ENCODE measurements at regions not wholly inside any gene's neighbourhood (a gene's known extent, or its start where the extent isn't known, plus 50 kb on each side); places are given as distances from the start of the nearest gene placed in this dataset.

DNA sequence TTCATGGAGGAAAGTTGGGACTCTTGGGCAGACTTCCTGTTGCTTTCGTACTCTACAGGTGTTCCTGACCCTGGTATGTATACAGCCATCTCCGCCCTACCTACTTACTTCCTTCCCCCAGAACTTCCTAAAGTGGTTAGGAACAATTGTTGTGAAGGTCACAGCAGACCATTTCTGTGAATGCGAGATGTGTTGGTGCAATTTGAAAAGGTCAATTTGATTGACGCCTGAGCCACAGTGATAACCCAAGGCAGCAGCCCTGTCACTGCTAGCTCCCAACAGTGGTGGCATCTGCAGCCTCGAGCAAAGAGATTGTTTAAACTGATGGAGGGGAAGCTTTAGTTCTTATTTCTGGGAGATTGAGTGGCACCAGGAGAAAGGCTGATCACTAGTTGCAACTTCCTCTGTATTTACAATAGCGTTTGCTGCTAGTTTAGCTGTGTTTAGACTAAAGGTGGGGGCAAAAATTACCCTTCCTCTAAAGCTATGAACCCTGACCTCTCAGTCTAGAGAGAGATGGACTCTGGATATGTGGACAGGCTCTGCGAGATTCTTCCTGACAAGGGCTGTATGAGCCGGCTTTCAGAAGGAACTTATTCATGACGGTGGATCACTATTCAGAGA lies 78.3 kb upstream of the MAP4K3 start:
- DNase-seq, result no peak

DNA sequence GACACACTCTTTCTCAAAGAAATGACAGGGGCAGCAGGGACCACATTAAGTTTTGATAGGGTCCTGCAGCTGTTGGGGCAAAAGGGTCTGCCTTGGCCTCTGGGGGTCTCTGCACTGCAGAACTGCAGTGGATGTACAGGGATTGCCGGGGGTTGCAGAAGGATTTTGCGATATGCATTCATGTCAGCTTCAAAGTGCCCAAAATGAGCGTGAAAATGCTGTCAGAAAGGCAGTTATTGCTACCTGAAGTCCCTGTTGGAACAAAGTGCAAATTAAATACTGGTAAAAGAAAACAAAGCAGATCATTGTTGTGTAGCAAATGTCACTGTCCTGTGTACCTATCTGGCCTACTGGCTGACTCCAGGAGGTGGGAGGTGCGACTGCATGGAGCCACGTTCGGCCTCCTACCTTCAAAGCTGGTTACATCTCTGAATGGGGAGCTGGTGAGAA lies 78.8 kb upstream of the MAP4K3 start:
- no peak for DNase-seq

DNA sequence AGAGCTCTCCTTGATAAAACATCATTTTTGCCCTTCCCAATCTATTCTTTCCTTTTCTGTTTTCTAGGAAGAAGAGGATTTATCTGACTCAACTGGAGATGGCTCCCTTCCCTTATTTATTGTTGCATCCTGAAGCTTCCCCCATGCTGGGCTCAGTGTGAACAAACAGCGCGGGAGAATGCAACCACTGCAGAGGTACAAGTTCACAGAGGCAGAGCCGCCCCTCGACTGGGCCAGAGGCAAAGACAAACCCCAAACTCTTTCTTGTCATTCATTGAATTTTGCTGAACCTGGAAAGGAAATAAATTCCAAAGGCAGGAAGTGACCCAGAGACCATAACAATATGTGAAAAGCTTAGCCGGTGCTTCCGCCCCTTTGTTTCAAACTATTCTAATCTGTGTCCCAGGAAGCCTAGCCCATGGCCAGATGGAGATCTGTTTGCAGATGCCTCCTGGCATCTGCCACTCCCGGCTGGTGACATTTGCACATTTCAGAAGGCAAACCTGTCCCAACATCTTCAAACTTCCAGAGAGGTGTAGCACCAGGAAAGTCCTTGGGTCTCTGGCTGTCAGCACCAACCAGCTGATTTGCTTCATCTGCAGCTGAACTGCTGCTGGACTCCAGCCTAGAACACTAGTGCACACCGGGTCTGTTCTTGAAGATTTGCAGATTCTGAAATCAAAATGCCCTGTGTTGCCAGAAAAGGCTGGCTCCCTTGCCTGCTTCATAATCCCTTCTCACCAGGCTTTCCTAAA lies 79.4 kb upstream of the MAP4K3 start:
- DNase-seq, result no peak

DNA sequence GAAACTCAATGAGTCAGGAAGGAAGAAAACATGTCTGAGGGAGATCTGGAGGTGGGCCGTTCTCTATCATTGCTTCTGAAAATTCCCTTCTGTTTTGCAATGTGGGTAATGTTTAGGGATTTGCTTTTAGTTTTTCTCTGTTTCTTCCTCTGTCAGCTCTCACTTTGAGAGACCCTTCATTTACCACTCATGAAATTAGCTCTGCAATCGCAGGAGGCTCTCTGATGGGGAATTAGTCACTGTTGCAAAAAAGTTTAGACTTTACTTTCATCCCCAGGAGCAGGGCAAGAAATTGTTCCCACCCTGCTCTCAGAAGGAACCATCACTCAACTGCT lies 80.0 kb upstream of the MAP4K3 start:
- no peak for DNase-seq

DNA sequence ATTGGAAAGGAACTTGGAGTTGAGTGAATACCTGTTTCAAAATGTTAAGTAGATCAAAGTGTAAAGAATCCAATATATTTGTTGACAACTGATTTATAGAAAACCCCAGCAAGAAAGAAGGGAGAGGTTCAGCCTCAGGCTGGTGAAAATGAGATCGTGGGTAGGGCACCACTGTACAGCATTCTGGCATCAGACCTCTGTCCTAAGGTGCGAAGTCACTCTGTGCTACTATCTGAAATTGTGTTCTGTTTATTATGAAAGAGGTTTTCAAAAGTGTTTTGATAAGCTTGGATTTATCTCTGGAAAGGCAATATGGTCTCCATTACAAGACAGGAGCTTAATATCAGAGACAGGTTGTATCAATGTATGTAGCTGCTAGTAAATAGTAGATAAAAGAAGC lies 80.5 kb upstream of the MAP4K3 start:
- DNase-seq, result no peak

DNA sequence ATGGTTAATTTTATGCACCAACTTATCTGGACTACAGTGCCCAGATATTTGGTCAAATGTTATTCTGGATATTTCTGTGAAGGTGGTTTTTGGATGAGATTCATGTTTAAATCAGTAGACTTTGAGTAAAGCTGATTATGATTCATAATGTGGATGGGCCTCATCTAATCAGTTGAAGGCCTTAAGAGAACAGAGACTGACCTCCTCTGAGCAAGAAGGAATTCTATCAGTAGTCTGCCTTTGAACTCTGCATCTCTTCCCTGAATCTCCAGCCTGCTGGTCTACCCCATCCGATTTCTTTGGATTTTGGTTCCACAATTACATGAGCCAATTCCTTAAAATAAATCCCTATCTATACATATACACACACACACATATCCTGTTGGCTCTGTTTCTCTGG lies 82.8 kb upstream of the MAP4K3 start:
- DNase-seq, result no peak

DNA sequence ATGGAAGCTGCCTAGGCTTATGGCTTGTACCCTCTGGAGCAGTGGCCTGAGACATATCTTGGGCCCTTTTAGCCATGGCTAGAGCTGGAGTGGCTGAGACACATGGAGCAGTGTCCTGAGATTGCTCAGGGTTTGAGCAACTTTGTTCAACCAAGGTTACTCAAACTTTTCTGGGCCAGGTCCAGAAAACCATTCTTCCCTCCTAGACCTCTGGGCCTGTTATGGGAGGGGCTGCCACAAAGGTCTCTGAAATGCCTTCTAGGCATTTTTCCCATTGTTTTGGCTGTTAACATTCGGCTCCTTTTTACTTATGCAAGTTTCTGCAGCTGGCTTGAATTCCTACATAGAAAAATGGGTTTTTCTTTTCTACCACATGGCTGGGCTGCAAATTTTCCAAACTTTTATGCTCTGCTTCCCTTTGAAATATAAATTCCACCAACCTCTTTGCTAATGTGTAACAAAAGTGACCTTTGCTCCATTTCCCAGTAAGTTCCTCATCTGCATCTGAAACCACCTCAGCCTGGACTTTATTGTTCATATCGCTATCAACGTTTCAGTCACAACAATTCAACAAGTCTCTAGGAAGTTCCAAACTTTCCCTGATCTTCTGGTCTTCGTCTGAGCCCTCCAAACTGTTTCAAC lies 84.9 kb upstream of the MAP4K3 start:
- no peak for DNase-seq

DNA sequence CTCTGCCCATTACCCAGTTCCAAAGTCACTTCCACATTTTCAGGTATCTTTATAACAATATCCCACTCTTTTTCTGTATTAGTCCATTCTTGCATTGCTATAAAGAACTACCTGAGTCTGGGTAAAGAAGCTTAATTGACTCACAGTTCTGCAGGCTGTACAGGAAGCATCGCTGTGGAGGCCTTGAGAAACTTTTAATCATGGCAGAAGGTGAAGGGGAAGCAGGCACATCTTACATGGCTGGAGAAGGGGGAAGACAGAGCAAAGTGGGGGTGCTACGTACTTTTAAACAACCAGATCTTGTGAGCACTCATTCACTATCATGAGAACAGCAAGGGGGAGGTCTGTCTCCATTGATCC lies 85.4 kb upstream of the MAP4K3 start:
- no peak for DNase-seq

DNA sequence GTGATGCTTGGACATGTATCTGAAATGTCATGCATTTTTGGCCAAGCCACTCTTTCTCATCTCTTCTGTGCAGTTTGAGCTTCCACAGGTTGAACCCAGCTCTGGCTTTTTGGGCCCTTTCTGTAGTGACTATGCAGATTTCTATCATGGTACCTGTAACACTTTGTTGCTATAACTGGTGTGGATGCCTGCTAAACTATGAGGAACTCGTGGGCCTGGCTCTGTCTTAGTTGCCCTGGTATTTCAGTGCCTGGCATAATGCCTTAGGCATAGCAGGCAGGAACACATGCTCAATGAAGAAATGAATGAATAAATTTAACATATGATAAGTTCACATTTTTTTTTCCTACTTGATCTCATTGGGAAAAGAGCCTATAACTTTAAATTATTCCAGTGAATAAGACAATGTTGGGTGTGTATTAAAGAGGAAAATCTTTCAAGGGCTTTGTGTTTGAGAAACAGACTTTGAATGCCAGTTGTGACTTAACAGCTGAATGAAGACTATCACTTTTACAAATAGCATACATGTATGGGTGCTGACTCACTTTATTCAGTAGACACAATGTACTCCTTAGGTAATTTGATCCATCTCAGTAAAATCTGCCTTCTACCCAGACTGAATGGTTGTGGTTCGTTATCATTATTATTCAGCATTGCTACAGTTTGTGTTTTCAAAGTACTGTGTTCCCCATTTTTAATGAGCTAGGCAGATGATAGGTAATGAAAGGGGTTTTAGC lies 86.4 kb upstream of the MAP4K3 start:
- DNase-seq, result no peak

DNA sequence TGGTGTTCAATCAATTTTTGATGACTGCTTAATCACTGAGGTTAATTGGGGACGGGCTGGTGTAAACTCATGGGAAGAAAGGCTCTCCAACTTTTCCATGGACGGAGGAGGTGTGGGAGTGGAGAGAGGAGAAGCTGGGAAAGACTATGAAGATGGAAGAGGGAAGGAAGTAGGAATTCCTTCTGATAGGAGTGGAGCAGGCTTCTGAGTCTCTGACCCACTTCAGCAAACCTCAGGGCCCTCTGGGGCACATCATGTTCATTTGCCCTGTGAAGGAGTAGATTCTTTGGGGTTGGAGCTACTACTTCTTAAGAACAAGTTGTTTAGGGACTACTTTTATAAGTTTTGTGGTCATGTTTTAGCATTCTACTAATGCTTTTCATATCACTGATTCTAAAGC lies 87.0 kb upstream of the MAP4K3 start:
- no peak for DNase-seq

DNA sequence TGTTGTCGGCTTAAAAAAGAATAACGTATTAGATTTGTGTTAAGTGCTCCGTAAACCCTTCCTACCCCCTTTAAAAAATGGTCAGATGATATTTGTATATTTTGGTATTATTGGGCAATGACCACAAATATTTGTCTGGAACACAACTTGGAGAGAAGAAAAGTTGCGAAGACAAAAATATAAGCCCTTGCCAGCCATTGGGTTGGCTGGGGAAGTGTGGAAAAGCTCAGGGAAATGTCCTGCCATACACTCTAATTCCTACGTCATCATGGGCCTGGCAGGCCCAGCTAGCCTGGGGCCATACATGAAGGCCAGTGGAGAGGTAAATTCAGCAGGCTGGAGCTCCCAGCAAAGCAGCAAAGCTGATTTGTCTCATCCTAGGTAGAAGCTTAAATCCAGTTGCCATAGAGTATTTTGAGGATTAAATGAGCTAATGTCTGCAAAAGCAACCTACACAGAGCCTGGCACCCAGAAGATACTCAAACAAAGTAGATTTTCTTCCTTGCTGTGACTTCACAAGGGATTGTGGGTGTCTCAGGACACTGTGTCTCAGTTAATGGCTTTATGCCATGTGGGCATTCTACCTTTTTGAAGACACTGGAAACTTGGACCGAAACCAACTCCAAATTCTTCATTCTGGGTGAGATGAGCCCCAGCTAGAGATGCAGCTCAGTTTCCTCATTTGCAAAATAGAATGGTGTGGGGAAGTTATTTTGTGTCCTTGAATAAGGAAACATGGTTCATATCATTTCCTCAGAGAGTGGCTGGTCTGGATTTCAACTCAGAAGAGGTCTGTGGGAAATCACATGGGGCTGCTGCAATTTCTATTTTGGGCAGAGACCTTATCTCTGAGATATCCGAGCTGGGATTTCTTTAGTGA lies 87.9 kb upstream of the MAP4K3 start:
- no peak for DNase-seq

DNA sequence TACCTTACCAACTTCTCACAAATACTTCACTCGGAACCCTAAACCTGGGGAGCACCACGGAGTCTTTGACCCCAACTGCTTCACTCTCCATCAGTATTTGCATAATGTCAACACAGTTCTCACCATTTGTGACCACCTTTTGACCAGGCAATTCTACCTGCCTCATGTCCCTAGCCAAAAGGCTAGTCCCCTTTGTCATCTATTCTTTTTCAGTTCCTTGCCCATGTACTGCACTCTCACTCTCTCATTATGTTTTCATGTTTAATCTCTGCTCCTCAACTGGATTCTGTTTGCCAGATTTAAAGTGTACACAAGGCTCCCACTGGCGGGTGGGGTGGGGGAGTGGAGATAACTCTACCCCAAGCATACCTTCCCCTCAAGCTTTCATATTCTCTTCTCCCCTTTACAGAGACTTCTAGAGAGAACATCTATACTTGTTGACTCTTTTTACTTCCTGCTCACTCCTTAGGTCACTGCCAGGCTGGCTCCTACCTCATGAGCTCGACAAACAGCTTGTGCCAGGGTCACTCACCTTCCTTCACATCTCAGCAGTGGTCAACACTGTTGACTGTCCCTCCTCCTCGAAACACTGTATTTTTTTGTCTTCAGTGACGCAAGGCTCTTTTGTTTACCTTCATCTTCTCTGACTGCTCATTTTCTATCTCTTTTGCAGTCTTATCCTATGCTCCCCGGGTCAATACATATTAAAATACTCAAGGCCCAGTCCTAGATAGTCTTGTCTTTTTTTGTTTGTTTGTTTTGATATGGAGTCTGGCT lies 88.7 kb upstream of the MAP4K3 start:
- DNase-seq, result no peak

DNA sequence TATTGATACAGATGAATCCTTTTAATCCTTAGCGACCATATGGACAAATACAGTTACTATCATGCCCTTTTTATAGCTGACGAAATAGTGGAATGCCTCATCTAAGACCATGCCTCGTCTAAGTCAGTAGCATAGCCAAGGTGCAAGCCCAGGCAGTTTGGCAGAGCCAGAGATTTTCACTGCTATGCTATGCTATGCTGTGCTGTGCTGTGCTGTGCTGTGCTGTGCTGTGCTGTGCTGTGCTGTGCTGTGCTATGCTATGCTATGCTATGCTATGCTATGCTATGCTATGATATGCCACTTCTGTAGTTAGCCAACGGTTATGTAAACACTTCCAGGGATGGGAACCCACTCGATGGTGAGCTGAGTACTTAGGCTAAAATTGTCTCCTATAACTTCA lies 91.6 kb upstream of the MAP4K3 start:
- no peak for DNase-seq

DNA sequence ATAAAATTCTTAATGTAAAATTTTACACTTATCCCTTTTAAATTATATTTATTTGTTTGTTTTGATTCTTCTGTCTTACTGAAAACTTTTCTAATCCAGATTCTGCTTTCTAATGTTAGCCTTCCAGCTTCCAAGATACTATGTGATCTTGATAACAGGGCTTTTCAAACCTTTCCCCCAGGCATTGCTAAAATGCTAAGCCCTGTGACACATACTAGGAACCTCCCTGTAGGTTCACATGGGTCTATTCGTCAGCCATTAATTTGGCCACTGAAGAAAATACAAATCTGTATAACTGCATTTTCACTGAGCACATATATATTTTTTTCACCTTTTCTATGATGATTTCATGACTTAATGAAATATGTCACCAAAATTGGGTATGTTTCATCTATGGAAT lies 92.8 kb upstream of the MAP4K3 start:
- no peak for DNase-seq

DNA sequence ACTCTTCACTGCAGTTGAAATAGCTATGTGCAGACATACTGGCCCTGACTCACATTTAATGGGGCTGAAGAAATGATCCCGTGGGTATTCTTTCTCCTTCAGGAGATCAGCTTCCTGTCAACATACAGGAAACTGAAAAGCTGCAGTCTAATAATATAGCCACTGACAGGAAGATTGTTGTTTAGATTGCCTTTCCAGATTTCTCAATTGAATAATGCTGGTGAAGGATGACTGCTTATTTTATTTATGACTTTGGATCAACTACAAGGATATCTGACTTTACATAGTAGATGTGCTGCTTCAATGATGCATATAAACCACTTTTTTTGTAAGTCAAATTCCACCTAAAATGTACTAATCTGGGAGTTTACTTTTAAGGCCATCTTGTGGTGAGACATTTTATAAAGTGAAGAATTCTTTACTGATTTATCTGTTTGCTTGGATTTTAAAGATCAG lies 93.4 kb upstream of the MAP4K3 start:
- DNase-seq, result no peak

DNA sequence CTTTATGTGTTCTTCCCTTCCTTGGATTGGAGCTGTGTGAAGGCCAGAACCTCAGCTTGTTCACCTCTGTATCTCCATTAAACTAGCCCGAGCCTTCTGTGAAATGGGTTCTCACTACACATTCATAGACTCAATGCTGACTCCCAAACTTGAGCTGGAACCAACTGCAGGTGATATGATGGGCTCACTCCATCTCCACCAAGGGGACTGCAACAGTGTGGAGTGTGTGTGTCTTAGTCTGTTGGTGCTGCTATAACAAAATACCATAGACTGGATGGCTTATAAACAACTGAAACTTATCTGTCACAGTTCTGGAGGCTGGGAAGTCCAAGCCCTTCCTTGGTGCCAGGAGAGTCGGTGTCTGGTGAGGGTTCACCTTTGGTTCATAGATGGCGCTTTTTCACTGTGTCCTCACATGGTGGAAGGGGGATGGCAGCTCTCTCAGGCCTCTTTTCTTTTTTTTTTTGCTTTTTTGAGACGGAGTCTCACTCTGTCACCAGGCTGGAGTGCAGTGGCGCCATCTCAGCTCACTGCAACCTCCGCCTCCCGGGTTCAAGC lies 94.2 kb upstream of the MAP4K3 start:
- DNase-seq, result no peak

DNA sequence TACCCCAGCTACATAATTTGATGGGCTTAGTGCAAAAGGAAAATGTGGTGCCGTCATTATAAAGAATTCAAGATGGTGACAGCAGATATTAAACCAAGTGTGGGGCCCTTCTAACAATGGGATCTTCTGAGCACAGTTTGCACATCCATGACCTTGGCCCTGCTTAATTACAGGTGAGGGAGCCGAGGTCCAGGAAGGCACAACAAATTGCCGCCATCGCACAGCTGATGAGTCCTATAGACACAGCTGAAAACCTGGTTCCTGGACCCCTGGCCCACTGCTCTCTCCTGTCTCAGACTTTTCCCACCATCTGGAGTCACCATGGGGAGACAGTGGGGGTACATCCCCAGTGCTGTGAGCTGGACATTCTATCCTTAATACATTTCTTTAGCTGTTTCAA lies 95.8 kb upstream of the MAP4K3 start:
- no peak for DNase-seq

DNA sequence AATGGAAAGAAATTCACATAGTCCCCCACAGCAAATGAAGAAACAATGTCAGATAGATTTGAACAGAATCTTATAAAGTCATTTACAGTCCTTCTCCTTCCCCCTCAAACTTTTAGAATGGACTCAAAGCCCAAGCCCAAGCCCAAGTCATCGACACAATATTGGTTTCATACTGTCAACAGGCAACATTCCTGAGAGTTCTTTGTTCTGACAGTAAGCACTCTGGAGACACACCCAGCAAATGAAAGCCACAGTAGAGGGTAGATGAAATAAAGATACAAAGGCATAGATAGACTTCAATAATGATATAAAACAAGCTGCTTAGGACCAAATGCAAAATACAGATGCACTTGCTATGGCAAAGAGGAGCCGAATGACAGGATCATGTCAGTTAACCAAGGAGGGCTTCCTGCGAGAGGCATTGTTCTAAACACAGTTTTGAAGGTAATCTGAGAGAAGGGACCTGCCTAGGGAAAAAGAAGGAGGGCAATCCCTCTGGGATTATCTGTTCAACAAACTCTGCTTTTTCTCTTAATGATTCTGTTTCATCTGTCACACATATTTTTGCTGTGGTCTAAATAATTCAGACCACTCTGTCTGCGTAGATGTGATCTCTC lies 97.1 kb upstream of the MAP4K3 start:
- DNase-seq, result no peak

DNA sequence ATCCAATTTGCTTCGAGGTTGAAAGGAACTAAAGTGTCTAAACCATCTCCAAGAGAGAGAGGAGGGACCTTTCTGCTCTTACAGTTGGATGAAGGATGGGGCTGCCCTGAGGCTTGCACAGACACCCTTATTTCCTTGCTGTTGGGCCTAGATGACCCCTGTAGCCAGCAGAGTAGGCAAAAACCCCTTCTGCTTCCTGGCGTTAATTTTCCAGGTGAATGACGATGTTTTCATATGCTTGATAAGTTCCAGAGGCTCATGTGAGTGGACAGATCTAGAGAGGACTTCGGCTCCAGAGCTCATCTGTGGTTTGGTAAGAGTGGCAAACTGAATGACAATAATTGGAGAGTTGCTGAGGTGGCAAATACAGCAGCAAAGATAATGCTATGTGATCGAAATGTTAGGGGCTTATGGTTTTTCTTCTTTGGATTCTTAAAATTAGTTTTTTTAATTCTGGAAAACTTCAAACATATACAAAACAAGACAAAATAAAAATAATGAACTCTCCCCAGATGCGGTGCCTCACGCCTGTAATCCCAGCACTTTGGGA lies 98.6 kb upstream of the MAP4K3 start:
- DNase-seq, result no peak

DNA sequence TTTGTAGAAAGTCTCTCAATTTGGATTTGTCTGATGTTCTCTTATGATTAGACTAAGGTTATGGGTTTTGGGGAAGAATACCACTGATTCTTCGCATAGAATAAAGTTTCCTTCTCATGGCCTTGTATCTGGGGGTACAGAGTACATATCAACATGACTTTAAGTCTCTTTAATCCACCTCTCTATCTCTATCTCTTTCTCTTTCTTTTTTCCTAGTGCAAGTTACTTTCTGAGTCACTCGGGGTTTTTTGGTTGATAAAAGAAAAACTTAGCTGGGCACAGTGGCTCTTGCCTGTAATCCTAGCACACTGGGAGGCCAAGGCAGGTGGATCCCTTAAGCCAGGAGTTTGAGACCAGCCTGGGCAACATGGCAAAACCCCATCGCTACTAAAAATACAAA lies 100.1 kb upstream of the MAP4K3 start:
- DNase-seq, result no peak

DNA sequence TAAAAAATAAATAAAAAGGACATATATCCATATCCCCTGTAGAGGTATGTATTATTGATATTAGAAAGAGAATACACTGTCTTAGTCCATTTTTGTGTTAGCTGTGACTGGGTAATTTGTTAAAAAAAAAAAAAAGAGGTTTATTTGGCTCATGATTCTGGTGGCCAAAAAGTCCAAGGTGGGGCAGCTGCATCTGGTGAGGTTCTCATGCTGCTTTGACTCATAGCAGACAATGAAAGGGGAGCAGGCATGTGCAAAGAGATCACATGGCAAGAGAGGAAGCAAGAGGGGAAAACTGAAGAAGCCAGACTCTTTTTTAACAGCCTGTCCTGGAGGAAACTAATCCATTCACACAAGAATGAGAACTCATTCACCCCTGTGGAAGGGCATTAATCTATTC lies 101.6 kb upstream of the MAP4K3 start:
- DNase-seq, result no peak

Measured in stimulated activated CD8-positive, alpha-beta memory T cell treated with anti-CD3 and anti-CD28 coated beads, Interleukin-4, amount 100 ng/mL, for 48 hours (primary cell).